Suprapubic skin (tissue), 3 donors: ENCODE measurements at regions not wholly inside any gene's neighbourhood (a gene's known extent, or its start where the extent isn't known, plus 50 kb on each side); places are given as distances from the start of the nearest gene placed in this dataset.

ENCODE experiments used
- POLR2A ChIP-seq, 2 donors: fragments of 450-650 bp; IDR thresholded peaks; one replicate each; pipeline ENCODE4 v1.6.1; 2017; ENCODE audit warnings: antibody characterized with exemption in 2 of 2, mild to moderate bottlenecking in 2 of 2, moderate library complexity in 2 of 2
- TF ChIP-seq, protein P1 (sequence below), 2 donors: fragments of 200-600 bp in 1 of 2; fragments of 450-650 bp in 1 of 2; sonication (generic) in 1 of 2; IDR thresholded peaks; one replicate each; pipeline ENCODE4 v1.5.1; 2016 to 2019; ENCODE audit warnings: antibody characterized with exemption in 2 of 2, mild to moderate bottlenecking in 1 of 2, moderate library complexity in 1 of 2

DNA sequence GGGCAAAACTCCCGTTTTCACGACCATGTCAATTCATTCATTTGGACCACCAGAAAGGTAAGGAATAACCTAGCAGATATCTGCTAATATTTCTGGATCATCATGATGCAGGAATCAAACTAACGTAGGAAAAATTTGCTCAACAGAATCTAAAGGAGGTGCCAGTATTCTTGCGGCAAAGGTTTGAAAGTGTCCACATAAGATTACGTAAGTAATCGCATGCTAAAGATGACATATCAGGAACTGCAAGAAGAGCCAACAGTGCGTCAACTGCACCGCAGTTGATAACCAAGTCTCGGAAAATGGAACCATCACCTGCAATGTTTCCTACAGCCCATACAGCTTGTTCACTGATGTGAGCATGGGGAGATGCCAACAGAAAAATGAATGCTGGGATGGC lies 194.1 kb upstream of the ZNF804B start:
- TF ChIP-seq, protein P1, sequence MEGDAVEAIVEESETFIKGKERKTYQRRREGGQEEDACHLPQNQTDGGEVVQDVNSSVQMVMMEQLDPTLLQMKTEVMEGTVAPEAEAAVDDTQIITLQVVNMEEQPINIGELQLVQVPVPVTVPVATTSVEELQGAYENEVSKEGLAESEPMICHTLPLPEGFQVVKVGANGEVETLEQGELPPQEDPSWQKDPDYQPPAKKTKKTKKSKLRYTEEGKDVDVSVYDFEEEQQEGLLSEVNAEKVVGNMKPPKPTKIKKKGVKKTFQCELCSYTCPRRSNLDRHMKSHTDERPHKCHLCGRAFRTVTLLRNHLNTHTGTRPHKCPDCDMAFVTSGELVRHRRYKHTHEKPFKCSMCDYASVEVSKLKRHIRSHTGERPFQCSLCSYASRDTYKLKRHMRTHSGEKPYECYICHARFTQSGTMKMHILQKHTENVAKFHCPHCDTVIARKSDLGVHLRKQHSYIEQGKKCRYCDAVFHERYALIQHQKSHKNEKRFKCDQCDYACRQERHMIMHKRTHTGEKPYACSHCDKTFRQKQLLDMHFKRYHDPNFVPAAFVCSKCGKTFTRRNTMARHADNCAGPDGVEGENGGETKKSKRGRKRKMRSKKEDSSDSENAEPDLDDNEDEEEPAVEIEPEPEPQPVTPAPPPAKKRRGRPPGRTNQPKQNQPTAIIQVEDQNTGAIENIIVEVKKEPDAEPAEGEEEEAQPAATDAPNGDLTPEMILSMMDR (IDR thresholded peaks at IDR 0.05) = no peak
- no peak for TF ChIP-seq POLR2A (IDR thresholded peaks at IDR 0.05)
